ENCODE measurements at regions not wholly inside any gene's neighbourhood (a gene's known extent, or its start where the extent isn't known, plus 50 kb on each side); places are given as distances from the start of the nearest gene placed in this dataset.

DNA sequence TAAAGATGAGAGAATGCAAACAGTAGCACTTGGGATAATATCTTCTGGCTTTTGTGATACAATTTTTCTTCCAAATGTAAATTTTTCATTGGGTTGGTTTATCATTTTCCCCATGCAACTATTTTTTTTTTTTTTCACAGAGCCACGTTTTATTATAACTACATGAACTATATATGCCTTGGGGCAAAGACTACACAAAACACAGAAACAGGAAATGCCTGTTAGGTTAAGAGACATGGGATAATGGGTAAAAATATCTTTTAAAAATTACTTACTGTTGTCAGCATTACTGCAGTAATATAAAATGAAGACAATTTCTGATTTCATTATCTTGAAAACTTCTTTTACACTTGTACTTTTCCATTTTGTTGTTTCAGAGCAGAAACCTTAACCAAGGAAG lies 74.6 kb downstream of the DISP1 start:
- no peak overlapping the region for H3K4me3 ChIP-seq (ENCODE audit: low read depth, low read length)
- TF ChIP-seq, protein P1, sequence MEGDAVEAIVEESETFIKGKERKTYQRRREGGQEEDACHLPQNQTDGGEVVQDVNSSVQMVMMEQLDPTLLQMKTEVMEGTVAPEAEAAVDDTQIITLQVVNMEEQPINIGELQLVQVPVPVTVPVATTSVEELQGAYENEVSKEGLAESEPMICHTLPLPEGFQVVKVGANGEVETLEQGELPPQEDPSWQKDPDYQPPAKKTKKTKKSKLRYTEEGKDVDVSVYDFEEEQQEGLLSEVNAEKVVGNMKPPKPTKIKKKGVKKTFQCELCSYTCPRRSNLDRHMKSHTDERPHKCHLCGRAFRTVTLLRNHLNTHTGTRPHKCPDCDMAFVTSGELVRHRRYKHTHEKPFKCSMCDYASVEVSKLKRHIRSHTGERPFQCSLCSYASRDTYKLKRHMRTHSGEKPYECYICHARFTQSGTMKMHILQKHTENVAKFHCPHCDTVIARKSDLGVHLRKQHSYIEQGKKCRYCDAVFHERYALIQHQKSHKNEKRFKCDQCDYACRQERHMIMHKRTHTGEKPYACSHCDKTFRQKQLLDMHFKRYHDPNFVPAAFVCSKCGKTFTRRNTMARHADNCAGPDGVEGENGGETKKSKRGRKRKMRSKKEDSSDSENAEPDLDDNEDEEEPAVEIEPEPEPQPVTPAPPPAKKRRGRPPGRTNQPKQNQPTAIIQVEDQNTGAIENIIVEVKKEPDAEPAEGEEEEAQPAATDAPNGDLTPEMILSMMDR (IDR thresholded peaks at IDR 0.05; ENCODE audit: insufficient read depth, low read depth, low read length), result no peak
- DNase-seq (ENCODE audit: low read depth), result no peak

DNA sequence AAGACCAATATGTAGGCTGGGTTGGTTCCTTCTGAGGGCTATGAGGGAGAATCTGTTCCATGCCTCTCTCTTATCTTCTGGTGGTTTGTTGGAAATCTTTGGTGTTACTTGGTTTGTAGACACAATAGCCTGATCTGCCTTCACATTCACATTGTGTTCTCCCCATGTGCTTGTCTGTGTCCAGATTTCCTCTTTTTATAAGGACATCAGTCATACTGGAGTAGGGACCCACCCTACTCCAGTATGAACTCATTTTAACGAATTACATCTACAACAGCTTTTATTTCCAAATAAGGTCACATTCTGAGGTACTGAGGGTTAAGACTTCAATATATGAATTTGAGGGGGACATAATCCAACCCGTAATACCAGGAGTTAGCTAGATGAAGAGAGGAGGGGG lies 75.9 kb downstream of the DISP1 start:
- TF ChIP-seq, protein P1 (IDR thresholded peaks at IDR 0.05; ENCODE audit: insufficient read depth, low read depth, low read length), result no peak
- no peak overlapping the region for H3K4me3 ChIP-seq (ENCODE audit: low read depth, low read length)
- DNase-seq (ENCODE audit: low read depth), result no peak

DNA sequence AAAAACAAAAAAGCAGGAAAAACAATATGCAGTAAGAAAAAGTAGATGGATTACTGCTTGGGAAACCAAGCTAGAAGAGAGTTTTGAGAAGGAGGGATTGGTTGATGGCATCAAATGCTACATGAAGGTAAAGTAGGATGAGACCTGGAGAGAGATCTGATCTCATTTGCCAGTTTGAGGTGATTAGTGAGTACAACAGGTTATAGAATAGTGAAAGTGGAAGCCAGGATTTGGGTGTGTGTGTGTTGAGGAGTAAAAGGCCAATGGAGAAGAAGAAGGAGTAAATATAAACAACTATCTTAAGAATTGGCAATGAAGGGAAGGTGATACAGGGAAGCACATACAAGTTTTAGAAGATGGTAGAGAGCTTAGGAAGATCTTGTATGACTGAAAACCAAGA lies 76.7 kb downstream of the DISP1 start:
- DNase-seq (ENCODE audit: low read depth), result no peak

DNA sequence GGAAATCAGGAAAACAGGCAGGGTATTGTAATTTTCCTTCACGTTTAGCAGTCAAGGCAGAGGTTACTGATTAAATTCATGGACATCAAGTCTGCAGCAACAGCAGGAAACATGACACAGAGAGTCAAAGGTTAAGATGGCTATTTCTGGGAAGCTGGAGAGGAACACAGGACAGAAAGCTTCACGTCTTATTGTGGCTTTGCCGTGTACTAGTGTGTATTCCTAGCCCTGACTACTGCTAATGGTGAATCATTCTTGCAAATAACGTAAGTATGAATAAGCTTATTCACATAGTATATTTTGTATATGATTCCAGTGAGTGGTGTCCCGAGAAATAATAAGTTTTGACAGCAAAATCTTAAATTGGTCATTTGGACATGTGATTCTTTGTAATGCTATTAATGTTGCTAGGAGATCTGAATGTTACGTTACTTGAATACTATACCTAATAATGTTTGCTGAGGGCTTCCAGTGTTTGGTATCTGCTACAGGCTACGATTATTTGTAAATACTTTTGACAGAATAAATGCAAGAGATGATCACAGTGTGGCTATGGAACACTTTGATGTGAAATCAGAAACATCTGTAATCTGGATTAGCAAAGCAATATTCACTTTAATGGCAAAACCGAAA lies 77.4 kb downstream of the DISP1 start:
- TF ChIP-seq, protein P1 (IDR thresholded peaks at IDR 0.05; ENCODE audit: insufficient read depth, low read depth, low read length), result no peak
- peak; percentile 71 for DNase-seq (ENCODE audit: low read depth)

More for the DNA sequence above, 76.7 kb downstream of the DISP1 start:
- no peak overlapping the region for H3K4me3 ChIP-seq (ENCODE audit: low read depth, low read length)
- TF ChIP-seq, protein P1 (IDR thresholded peaks at IDR 0.05; ENCODE audit: insufficient read depth, low read depth, low read length), result no peak

DNA sequence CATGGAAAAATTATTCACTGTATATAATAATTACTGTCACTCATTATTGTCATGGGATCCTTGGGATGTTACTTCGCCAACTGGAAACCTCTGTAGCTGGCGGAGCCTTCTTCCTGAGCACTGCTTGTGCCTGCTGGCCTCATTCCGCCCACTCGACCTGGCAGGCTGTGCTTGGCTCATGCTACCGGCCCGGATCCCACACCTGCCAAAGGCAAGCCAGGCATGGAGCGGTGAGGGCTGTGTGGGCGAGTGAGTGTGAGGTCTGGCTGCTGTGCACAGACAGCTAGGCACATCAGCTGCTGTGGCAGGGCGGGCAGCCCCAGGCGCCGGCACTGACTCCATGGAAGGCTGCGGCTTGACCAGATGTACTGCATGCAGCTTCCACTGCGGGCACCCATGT lies 78.4 kb downstream of the DISP1 start:
- TF ChIP-seq, protein P1 (IDR thresholded peaks at IDR 0.05; ENCODE audit: insufficient read depth, low read depth, low read length), result no peak

More for the DNA sequence above, 77.4 kb downstream of the DISP1 start:
- H3K4me3 ChIP-seq (ENCODE audit: low read depth, low read length), result no peak overlapping the region

DNA sequence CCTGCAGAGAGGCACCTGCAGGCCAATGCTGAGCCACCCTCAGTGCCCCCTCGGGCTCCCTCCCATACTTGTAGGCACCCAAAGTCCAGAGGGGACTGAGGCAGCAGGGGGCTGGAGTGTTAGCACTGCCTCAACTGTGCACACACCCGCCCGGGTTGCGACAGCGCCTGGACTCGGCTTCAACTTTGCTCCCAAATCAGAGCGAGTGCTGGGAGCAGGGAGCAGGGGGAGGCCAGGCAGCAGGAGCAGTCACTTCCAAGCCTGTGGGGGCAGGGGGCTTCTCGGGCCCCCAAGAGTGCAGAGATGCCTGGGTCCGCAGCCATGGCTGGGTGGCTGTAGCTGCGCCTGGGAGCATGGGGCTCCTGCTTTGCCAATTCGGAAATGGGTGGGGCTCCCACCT lies 79.5 kb downstream of the DISP1 start:
- TF ChIP-seq, protein P1 (IDR thresholded peaks at IDR 0.05; ENCODE audit: insufficient read depth, low read depth, low read length), result no peak
- H3K4me3 ChIP-seq (ENCODE audit: low read depth, low read length), result no peak overlapping the region
- no peak for DNase-seq (ENCODE audit: low read depth)

More for the DNA sequence above, 78.4 kb downstream of the DISP1 start:
- no peak for DNase-seq (ENCODE audit: low read depth)
- no peak overlapping the region for H3K4me3 ChIP-seq (ENCODE audit: low read depth, low read length)
